ENCODE measurements at regions not wholly inside any gene's neighbourhood (a gene's known extent, or its start where the extent isn't known, plus 50 kb on each side); places are given as distances from the start of the nearest gene placed in this dataset.
A peak's percentile ranks its signal among the peaks of the same experiment; 100 is the strongest.
"Not testable (repeated sequence)": the region's sequence is repeated elsewhere in the genome, so short reads cannot be mapped to it uniquely, and the experiment has no call there.

DNA sequence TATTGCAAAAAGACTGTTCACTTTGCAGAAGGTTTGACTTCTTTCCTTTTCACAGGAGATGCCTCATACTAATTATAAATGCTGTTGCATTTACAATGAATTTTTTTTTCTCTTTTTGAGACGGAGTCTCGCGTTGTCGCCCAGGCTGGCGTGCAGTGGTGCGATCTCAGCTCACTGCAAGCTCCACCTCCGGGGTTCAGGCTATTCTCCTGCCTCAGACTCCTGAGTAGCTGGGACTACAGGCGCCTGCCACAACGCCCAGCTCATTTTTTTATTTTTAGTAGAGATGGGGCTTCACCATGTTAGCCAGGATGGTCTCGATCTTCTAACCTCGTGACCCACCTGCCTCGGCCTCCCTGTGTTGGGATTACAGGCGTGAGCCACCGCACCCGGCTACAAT, 290.5 kb upstream of the GATB start:
- not testable (repeated sequence) for DNase-seq

DNA sequence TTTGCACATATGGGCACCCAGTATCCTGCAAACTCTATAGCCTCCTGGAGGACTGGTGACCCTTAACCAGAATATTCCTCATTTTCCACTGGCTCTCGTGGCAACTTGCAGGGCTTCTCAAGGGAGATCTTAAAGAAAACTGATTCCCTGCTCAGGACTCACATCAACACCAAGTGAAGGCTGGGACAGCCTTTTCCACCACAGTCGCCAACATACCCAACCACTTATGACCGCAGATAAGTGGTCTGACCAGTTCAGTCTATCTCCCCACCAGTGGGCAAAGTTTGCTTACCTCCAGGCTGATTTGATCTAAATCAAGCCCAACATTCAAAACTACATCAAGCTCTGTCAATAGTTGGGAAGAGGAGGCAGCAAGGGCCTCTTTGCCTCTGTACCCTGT, 289.3 kb upstream of the GATB start:
- DNase-seq = no peak

GRCh38 chr4:152047451-152047850, 286.6 kb upstream of the GATB start:
- DNase-seq = no peak

DNA sequence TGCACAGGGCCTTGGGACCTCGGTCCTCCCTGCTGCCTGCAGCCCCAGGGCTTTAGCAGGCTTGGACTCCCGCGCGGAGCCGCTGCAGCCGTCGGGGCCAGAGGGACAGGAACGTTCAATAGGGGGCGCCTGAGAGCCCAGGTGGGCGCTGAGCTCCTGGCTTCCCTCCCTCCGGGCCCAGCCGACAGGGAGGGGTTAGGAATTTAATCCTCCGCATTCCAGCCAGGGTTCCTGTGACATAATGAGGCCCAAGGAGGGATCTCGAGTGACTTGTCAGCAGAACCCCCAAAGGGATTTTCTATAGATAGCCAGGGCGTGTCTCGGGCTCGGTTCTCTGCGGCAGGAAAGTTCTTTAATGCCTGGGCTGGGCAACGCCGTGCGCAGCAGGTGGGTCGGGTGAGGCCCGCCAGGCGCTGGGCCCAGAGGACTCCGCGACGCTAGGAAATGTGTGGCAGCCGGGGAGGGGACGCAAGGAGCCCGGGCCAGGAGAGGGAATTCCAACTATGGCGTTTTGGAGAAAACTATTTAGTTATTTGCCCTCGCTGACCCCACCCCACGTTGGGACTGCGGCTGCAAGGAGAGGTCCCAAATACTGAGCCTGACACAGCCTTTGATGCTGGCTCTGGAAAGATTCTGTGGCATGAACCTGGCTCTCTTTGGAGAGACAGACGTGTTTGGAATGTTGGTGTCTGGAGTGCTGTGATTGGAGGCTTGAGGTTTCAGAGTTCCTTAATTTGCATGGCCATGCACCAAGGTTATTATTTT, 285.2 kb upstream of the GATB start:
- DNase-seq = peak in 2 of 4 experiments; percentile 4 to 6

DNA sequence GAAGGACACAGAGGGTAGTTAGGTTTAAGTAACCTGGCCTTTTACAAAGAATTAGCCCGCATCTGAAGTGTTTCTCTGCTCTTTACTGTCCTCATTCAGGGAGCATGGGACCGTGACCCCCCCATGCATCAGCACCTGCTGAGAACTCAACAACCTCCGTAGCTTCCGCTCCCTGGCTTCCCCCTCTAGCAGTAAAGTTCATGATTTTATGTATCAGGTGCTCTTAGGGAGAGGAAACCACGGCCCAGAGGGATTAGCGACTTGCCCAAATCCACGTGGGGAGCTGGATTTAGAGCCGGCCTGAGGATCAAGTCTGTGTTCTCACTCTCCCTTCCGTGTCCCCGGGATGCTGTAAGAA, 284.6 kb upstream of the GATB start:
- DNase-seq = no peak

- DNase-seq = no peak
Observed at GRCh38 chr4:152044331-152045036, 283.7 kb upstream of the GATB start.

DNA sequence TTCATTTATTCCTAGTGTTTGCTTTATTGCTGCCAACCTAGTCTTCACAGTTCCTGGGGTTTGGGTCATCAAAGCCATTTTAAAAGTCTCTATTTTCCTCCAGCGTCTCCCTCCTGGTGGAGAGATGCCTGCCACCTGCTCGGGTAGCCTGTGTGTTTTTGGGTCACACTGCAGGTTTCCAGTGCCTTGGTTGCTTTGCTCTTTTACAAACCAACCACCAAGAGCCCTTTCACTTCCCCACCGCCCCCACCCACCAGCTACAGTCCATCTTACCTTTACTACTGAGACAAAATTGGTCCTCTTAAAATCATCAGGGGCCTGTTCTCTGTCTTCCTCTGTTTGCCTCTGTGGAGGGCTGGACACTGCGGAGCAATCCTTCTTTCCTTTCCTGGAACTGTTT, 280.5 kb upstream of the GATB start:
- no peak for DNase-seq

- DNase-seq = no peak
Observed at GRCh38 chr4:152039691-152040090, 278.9 kb upstream of the GATB start.

DNA sequence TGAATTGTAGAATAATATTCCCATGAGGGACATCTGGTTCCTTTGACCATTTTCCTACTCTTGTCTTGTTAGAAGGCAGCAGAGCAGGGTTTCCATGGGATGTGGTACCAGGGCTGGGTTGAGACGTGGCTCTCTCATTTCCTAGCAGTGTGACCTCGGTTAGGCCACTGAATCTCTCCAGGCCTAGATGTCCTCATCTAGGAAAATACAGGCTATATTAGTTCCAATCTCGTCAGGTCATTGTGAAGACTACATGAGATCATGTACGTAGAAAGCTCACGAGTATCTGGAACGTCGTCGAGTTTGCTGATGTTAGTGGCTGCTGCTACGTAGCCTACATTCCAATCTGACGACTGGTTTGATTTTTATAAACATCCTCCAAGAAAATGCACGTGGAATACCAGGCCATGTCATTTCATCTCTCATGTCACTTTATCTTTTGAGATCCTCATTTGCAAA, 278.2 kb upstream of the GATB start:
- DNase-seq = no peak

GRCh38 chr4:152038238-152038637, 277.4 kb upstream of the GATB start:
- DNase-seq = no peak

- no peak for DNase-seq
Observed at GRCh38 chr4:152037435-152037834, 276.6 kb upstream of the GATB start.

- DNase-seq = no peak
Observed at GRCh38 chr4:152033621-152034020, 272.8 kb upstream of the GATB start.

DNA sequence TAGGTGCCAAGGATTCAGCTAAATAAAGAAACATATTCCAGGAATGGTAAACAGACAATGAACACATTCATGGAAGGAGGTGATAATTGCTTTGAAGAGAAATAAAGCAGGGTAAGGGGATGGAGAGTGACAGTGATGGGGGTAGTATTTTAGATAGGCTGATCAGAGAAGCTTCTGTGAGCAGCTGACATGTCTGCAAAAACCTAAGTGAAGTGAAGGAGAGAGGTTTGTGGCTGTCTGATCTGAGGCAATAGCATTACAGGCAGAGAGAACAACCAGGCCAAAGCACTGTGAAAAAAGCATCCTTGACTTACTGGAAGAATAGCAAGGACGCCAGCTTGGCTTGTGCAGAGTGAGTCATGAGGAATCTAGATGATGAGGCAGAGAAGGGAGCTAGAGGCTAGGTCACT, 271.9 kb upstream of the GATB start:
- no peak for DNase-seq

GRCh38 chr4:152029631-152030030, 268.8 kb upstream of the GATB start:
- DNase-seq = no peak

DNA sequence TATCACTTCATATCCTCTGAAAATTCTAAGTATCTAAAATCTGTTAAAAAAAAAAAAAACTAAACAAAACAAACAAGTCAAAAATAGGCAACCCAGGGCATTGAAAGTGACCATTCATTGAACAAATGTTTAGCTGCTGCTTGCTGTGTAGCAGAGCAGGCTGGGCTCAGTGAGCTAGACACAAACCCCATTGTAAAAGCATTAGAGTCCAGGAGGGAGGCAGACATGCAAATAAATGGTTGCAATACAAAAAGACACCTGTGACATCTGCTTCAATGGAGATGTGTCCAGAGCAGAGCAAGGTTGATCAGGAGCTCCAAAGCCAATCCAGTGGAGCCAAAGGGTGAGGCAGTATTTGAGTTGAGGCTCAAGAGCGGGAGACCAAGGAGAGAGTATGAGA, 267.3 kb upstream of the GATB start:
- no peak for DNase-seq

DNA sequence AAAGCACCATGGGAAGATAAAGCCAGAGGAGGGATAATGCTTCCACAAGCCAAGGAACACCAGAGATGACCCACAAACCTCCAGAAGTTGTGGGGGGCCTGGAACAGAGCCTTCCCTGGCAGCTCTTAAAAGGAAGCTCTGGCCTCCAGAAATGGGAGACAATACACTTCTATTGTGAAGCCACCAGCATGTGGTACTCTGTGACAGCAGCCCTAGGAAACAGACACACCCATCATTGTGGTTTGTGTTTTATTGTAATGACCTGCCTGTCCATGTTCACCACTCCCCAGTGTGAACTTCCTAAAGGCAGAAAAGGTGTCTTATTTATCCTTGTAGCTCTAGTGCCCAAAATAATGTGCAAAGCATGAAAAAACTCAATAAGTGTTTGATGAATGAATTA, 264.1 kb upstream of the GATB start:
- no peak for DNase-seq

DNA sequence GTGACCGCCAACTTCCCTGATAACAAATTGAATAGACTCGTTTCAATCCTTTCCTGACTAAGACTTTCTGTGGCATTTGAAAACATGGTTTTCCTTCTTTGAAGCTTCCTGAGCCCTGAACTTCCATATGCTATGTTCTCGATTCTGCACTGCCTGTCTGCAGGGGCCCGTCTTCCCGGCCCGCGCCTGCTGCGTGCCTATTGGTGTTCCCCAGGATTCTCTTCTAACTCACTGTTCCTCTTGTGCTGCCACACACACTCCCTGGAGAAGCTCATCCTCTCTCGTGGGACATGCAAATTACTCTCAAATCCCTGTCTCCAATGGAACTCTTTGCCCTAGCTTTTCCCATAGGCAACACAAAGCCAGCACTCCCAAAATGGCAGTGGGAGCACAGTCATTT, 262.9 kb upstream of the GATB start:
- no peak for DNase-seq

DNA sequence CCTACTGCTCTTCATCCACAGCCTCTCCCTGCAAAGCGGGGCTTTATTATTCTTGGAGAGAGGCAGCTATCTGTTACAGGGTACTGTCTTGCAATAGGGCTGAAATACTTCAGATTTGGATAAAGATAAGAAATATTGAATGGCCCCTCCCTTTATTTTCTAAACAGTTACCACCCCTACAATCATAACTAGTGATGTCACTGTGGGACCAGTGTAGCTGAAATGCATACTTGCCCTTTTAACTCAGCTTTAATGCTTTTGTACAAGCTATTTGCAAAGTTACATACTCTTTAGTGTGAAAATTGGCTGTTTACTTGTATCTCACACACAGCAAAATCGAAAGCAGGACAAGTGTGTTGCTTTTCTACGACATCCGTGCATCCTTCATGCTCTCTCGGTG, 261.7 kb upstream of the GATB start:
- no peak for DNase-seq

DNA sequence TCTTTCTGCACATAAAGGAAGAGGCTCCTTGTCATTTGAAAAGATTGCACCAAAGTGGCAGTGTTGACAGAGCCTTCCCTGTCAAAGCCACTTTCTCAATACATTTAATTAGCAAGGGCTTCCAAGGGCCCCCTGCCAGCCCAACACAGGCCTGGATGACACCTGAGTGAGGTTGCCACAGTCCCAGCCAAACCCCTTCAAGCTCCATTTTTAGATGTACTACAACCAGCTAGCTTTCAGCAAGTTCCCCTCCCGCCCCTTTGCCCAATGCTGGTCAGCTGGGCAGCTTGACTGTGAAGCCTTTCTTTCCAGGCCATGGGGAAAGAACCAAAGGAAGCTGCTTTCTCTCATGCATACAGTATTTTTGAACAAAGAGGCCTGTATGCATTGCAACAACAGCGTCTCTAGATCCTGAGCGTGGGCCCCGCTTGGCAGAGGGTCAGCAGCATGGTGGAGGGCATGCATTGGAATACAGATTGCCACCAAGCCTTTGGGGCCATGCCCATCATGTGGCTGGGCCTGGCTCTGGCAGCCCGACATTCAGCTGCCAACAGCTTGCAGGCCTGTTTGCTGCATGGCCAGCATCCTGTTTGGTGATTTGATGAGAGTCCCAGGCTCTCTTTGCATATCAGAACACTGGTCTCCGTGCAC, 261.1 kb upstream of the GATB start:
- DNase-seq = no peak

DNA sequence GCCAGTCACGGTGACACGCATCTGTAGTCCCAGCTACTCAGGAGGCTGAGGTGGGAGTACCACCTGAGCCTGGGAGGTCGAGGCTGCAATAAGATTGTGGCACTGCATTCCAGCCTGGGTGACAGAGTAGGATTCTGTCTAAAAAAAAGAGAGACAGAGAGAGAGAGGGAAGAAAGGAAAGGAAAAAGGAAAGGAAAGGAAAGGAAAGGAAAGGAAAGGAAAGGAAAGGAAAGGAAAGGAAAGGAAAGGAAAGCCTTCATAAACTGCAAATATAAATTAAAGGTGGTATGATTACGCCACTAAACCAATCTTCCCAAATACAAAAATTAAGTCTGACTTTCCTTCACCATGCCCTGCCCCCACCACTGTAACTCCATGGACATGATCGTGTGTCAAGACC, 259.3 kb upstream of the GATB start:
- DNase-seq = no peak

- DNase-seq = no peak
Observed at GRCh38 chr4:152016303-152016620, 255.5 kb upstream of the GATB start.

GRCh38 chr4:152015597-152016302, 254.9 kb upstream of the GATB start:
- no peak for DNase-seq

DNA sequence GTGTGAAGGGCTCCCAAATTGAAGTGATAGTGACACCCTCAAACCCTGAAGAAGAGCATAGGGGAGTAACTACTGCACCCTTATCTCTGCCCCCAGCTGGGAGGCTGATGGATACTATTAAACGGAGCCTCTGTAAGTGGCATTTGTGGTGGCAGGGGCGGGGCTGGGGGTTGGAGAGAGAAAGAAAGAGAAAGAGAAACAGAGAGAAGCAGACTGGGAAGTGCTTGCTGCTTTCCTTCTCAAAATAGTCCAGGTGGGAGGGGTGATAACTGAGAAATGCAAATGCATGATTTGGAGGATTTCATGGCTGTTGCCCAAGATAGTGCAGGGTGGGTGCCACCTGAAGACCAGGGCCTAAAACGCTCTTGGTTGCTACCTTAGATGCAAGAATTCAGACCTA, 253.5 kb upstream of the GATB start:
- DNase-seq = peak in 1 of 4 experiments; percentile 0

DNA sequence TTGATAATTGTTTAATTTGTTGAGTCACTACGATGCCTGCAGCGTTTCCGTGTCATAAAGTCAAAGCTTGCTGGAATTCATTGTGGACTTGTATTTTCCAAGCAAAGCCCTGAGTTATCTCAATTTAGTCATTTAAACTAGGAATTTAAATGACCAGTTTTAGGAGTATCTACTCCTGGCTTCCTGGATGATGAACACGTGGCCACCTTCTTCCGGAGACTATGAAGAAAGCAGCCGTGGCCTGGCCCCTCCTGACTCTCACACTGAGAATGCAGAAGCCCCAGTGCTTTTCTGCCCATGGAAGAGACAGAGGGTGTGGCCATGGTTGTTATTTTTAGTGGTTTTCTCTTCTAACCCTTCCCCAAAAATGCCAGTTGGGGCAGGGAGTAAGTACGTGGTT, 250.7 kb upstream of the GATB start:
- no peak for DNase-seq

All from activated naive CD4-positive, alpha-beta T cell (primary cell).